Mesendoderm (in vitro differentiated cells): ENCODE measurements at regions not wholly inside any gene's neighbourhood (a gene's known extent, or its start where the extent isn't known, plus 50 kb on each side); places are given as distances from the start of the nearest gene placed in this dataset.

Experiments used
- DNase-seq: peaks from one replicate; pipeline ENCODE4 v3.0.0; 2013
- H2AK5ac ChIP-seq: 2 replicates; pipeline ENCODE4 v1.6.1; 2013; ENCODE audit warnings: low read length, inconsistent platforms
- H2BK120ac ChIP-seq: 2 replicates; pipeline ENCODE4 v1.6.1; 2013; ENCODE audit warnings: low read depth, mild to moderate bottlenecking, low read length, moderate library complexity, mixed read lengths
- H2BK15ac ChIP-seq: replicated peaks from 2 replicates; pipeline ENCODE4 v1.6.1; 2013; ENCODE audit warnings: low read depth, mild to moderate bottlenecking, moderate library complexity
- H2BK5ac ChIP-seq: 2 replicates; pipeline ENCODE4 v1.6.1; 2013; ENCODE audit warnings: low read length, inconsistent platforms
- H3K18ac ChIP-seq: 2 replicates; pipeline ENCODE4 v1.6.1; 2013; ENCODE audit warnings: mild to moderate bottlenecking, low read length, mixed read lengths
- H3K23ac ChIP-seq: one replicate; pipeline ENCODE4 v1.6.1; 2013; ENCODE audit warnings: low read length
- H3K27ac ChIP-seq: 2 replicates; pipeline ENCODE4 v1.5.1; 2013; ENCODE audit warnings: low read depth, mild to moderate bottlenecking, inconsistent platforms, low read length, moderate library complexity
- H3K27me3 ChIP-seq: 2 replicates; pipeline ENCODE4 v1.6.1; 2013; ENCODE audit warnings: low read length, control low read depth, mild to moderate bottlenecking, inconsistent platforms; ENCODE audit not compliant: insufficient read depth, poor library complexity
- H3K36me3 ChIP-seq: 2 replicates; pipeline ENCODE4 v1.6.1; 2013; ENCODE audit warnings: low read length, inconsistent platforms; ENCODE audit not compliant: control insufficient read depth, insufficient read depth
- H3K4ac ChIP-seq: one replicate; pipeline ENCODE4 v1.6.1; 2013; ENCODE audit warnings: low read depth, mild to moderate bottlenecking, low read length, moderate library complexity
- H3K4me1 ChIP-seq: 2 replicates; pipeline ENCODE4 v1.6.1; 2013; ENCODE audit warnings: low read depth, low read length, inconsistent platforms; ENCODE audit not compliant: control insufficient read depth
- H3K4me2 ChIP-seq: 2 replicates; pipeline ENCODE4 v1.6.1; 2013; ENCODE audit warnings: low read length
- H3K4me3 ChIP-seq: 2 replicates; pipeline ENCODE4 v1.5.1; 2013; ENCODE audit warnings: mild to moderate bottlenecking, low read length
- H3K56ac ChIP-seq: one replicate; pipeline ENCODE4 v1.6.1; 2013; ENCODE audit warnings: low read length
- H3K79me1 ChIP-seq: 2 replicates; pipeline ENCODE4 v1.6.1; 2013; ENCODE audit warnings: low read length, inconsistent platforms
- H3K79me2 ChIP-seq: 2 replicates; pipeline ENCODE4 v1.6.1; 2013; ENCODE audit warnings: mild to moderate bottlenecking, low read length; ENCODE audit not compliant: control insufficient read depth, insufficient read depth
- H3K9ac ChIP-seq: 2 replicates; pipeline ENCODE4 v1.6.1; 2013; ENCODE audit warnings: low read length, inconsistent platforms
- H4K5ac ChIP-seq: one replicate; pipeline ENCODE4 v1.6.1; 2013; ENCODE audit warnings: low read length
- H4K8ac ChIP-seq: one replicate; pipeline ENCODE4 v1.6.1; 2013; ENCODE audit warnings: low read depth, mild to moderate bottlenecking, control low read depth, low read length, moderate library complexity
- WGBS: extraction: QIAGEN DNeasy Blood & Tissue Kit; methylation state at CpG from one replicate; pipeline ENCODE4 v1.1.7; 2013; ENCODE audit warnings: low lambda C conversion rate, missing lambda C conversion rate; ENCODE audit not compliant: insufficient coverage; ENCODE audit errors: extremely low coverage; 5-methylcytosine and 5-hydroxymethylcytosine counted together

DNA sequence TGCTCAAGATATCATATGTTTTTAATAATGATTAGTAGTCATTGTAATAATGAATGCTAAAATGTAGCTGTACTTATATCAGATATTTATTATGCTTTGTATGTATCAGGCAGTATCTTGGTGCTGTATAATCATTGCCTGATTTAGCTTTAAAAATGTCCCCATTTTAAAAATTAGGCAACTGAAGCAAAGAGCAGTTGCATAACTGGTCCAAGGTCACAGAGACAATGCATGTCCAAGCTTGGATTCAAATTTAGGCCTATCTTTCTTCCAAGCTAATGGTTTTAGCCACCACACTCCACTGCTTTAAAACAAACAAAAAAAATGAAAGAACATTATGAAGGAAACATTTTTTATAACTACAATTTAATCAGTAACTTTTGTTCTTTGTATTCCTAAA, 725.8 kb upstream of the RAG2 start:
- Histone ChIP-seq H3K4ac (no peak overlapping the region), H3K27me3 (no peaks in the 10 kb centered on the region), H3K56ac (no peak overlapping the region), H3K23ac (no peak overlapping the region), H4K8ac (no peak overlapping the region), H3K18ac (no peak overlapping the region), H2AK5ac (no peak overlapping the region), H2BK120ac (no peak overlapping the region), H3K27ac (no peak overlapping the region), H3K36me3 (no peaks in the 10 kb centered on the region), H2BK5ac (no peak overlapping the region), H3K4me1 (no peaks in the 10 kb centered on the region), H2BK15ac (no peak overlapping the region), H3K4me2 (no peak overlapping the region), H4K5ac (no peak overlapping the region), H3K79me2 (no peaks in the 10 kb centered on the region), H3K4me3 (no peak overlapping the region), H3K79me1 (no peaks in the 10 kb centered on the region), H3K9ac (no peak overlapping the region)
- DNase-seq = no peak

DNA sequence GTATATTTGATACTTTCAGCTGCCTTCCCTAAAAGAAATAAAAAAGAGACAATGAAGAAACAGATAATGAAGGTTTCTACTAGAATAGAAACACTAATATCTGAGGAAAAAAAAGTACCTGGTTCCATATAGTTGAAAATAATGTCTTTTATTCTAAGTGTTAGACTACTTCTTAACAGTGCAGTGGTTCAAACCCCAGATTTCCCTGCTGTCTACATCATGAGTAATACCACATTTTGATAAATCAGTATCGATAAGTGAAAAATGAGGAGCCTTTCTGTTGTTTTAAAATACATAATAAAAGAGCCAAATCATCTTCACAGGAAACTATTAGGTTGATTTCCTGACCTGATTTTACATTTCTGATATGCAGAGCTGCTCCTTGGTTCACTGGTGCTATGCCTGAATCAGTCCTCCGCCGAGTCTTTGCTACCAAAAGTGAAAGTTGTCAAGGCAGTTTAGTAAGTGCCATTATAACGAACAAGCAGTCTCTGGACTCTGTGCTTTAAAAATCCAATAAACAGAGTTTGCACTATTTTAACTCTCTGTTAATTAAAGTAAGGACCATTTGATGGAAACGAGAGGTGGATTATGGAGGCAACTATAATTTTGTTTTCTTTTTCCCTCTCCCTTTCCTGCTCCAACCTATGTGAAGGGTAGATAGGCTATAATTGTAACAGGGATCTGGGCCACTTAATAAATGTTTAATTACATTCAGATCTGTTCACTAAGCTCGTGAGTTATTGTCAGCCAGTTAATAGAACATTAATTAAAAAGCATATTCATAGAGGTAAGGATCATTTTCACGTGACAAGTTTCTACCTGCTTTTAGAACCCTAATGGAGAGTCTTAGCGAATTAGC, 724.5 kb upstream of the RAG2 start:
- no peak overlapping the region for H3K9ac ChIP-seq
- no peak overlapping the region for H3K18ac ChIP-seq
- H3K4ac ChIP-seq = no peak overlapping the region
- WGBS = no CpG with 5 or more reads among the region's 8 CpGs
- H3K79me1 ChIP-seq = no peaks in the 10 kb centered on the region
- no peak overlapping the region for H3K23ac ChIP-seq
- no peak overlapping the region for H2AK5ac ChIP-seq
- no peak overlapping the region for H2BK120ac ChIP-seq
- no peak for DNase-seq
- no peak overlapping the region for H3K4me3 ChIP-seq
- H3K4me1 ChIP-seq = no peaks in the 10 kb centered on the region
- no peak overlapping the region for H3K27ac ChIP-seq
- H3K27me3 ChIP-seq = no peaks in the 10 kb centered on the region
- H3K79me2 ChIP-seq = no peaks in the 10 kb centered on the region
- H4K8ac ChIP-seq = no peak overlapping the region
- H3K4me2 ChIP-seq = no peak overlapping the region
- no peak overlapping the region for H4K5ac ChIP-seq
- H2BK5ac ChIP-seq = no peak overlapping the region
- H3K56ac ChIP-seq = no peak overlapping the region
- H3K36me3 ChIP-seq = no peaks in the 10 kb centered on the region
- H2BK15ac ChIP-seq = no peak overlapping the region

DNA sequence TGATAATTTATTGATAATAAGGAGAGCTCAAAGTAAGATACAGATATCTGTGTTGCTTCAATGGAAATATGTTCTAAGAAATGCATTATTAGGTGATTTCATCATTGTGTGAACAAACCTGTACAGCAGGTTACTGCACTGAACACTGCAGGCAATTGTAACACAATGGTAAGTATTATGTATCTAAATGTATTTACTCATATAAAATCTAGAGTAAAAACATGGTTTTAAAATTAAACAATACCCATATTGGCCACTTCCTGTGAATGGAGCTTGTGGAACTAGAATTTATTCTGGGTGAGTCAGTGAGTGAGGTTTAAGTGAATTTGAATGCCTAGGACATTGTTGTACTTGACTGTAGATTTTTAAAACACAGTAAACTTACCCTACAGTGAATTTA, 722.9 kb upstream of the RAG2 start:
- Histone ChIP-seq H3K4me3 (no peak overlapping the region), H4K8ac (no peak overlapping the region), H3K4me1 (no peaks in the 10 kb centered on the region), H3K36me3 (no peaks in the 10 kb centered on the region), H3K27me3 (no peaks in the 10 kb centered on the region), H3K9ac (no peak overlapping the region), H3K79me2 (no peaks in the 10 kb centered on the region), H3K18ac (no peak overlapping the region), H2BK5ac (no peak overlapping the region), H2AK5ac (no peak overlapping the region), H3K4me2 (no peak overlapping the region), H4K5ac (no peak overlapping the region), H3K56ac (no peak overlapping the region), H3K4ac (no peak overlapping the region), H2BK15ac (no peak overlapping the region), H3K79me1 (no peaks in the 10 kb centered on the region), H3K23ac (no peak overlapping the region), H3K27ac (no peak overlapping the region), H2BK120ac (no peak overlapping the region)
- no peak for DNase-seq

DNA sequence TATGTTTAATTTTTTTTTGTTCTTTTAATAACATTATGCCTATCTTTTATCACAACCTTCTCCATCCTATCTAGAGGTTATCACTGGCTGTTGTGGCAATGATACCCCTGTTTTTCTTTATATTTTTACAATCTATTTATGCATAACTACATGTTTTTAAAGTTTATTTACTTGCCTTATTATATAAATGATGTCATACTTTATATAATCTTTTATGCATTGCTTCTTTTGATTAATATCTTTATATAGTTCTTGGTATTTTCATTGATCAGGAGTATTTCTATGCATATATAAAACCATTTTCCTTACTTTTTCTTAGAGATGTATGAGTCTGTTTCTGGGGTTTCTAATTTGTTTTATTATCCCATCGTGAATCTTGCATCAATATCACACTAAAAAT, 719.8 kb upstream of the RAG2 start:
- Histone ChIP-seq H3K4ac (no peak overlapping the region), H2BK5ac (no peak overlapping the region), H3K4me1 (no peaks in the 10 kb centered on the region), H3K27me3 (no peaks in the 10 kb centered on the region), H3K36me3 (no peaks in the 10 kb centered on the region), H3K27ac (no peak overlapping the region), H3K4me2 (no peak overlapping the region), H3K4me3 (no peak overlapping the region), H3K79me2 (no peaks in the 10 kb centered on the region), H2AK5ac (no peak overlapping the region), H2BK15ac (no peak overlapping the region), H3K23ac (no peak overlapping the region), H3K9ac (no peak overlapping the region), H4K8ac (no peak overlapping the region), H3K18ac (no peak overlapping the region), H4K5ac (no peak overlapping the region), H3K56ac (no peak overlapping the region), H2BK120ac (no peak overlapping the region), H3K79me1 (no peaks in the 10 kb centered on the region)
- DNase-seq = no peak
- WGBS = no CpG with 5 or more reads among the region's 1 CpG

DNA sequence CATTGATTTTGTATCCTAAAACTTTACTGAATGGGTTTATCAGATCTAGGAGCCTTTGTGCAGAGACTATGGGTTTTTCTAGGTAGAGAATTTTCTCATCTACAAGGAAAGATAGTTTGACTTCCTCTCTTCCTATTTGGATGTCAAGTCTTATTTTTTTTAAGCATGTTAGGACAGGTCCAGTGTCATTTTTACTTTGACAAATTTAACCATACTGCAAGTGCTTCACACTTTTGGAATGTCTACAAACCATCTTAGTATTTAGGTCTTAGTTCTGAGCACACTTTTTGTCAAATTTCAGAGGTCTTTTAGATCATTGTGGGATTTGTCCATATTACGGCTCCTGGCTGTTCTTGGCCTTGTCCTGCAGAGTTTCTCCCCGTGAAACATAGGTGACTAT, 715.2 kb upstream of the RAG2 start:
- WGBS = no CpG with 5 or more reads among the region's 2 CpGs
- no peak overlapping the region for H2BK5ac ChIP-seq
- no peak overlapping the region for H2AK5ac ChIP-seq
- H3K56ac ChIP-seq = no peak overlapping the region
- H2BK120ac ChIP-seq = no peak overlapping the region
- no peak overlapping the region for H3K4me3 ChIP-seq
- no peaks in the 10 kb centered on the region for H3K79me1 ChIP-seq
- no peak overlapping the region for H3K9ac ChIP-seq
- no peak overlapping the region for H3K23ac ChIP-seq
- no peaks in the 10 kb centered on the region for H3K36me3 ChIP-seq
- no peak overlapping the region for H3K4ac ChIP-seq
- H3K27me3 ChIP-seq = no peaks in the 10 kb centered on the region
- H3K4me2 ChIP-seq = no peak overlapping the region
- H2BK15ac ChIP-seq = no peak overlapping the region
- no peak overlapping the region for H3K27ac ChIP-seq
- H3K79me2 ChIP-seq = no peaks in the 10 kb centered on the region
- DNase-seq = no peak
- no peak overlapping the region for H4K8ac ChIP-seq
- H4K5ac ChIP-seq = no peak overlapping the region
- no peaks in the 10 kb centered on the region for H3K4me1 ChIP-seq
- H3K18ac ChIP-seq = no peak overlapping the region

DNA sequence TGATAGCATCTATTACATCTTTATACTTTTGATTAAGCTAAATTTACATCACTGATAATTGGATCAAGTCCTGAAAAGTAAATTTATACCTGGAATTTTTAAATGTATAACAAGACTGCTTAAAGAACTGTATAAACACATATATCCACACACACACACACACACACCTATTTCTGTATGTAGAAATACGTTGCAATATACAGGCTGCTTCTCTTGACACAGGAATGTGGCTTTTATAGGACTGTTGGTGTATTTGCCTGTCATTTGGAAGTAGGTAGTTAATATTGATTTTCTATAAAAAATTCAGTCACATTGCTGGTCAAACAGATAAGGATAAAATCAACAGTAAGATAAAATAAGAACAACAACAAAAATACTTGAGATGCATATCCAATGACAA, 708.5 kb upstream of the RAG2 start:
- Histone ChIP-seq H3K27me3 (no peaks in the 10 kb centered on the region), H3K4ac (no peak overlapping the region), H3K36me3 (no peaks in the 10 kb centered on the region), H3K79me1 (no peaks in the 10 kb centered on the region), H2BK15ac (no peak overlapping the region), H2AK5ac (no peak overlapping the region), H2BK5ac (no peak overlapping the region), H3K79me2 (no peaks in the 10 kb centered on the region), H2BK120ac (no peak overlapping the region), H3K9ac (no peak overlapping the region), H3K4me3 (no peak overlapping the region), H4K5ac (no peak overlapping the region), H3K4me1 (no peaks in the 10 kb centered on the region), H3K23ac (no peak overlapping the region), H3K27ac (no peak overlapping the region), H3K4me2 (no peak overlapping the region), H4K8ac (no peak overlapping the region), H3K56ac (no peak overlapping the region), H3K18ac (no peak overlapping the region)
- no CpG with 5 or more reads among the region's 1 CpG for WGBS
- no peak for DNase-seq
